Erythroblast (primary cell): ENCODE measurements at regions not wholly inside any gene's neighbourhood (a gene's known extent, or its start where the extent isn't known, plus 50 kb on each side); places are given as distances from the start of the nearest gene placed in this dataset.

Experiments
- GATA1 ChIP-seq: IDR thresholded peaks from 2 replicates; pipeline ENCODE4 v1.6.1; 2011; ENCODE audit warnings: low read depth, mild to moderate bottlenecking, control low read depth, low read length, moderate library complexity
- POLR2A ChIP-seq: IDR thresholded peaks from 2 replicates; pipeline ENCODE4 v1.6.1; 2011; ENCODE audit warnings: mild to moderate bottlenecking, low read length

DNA sequence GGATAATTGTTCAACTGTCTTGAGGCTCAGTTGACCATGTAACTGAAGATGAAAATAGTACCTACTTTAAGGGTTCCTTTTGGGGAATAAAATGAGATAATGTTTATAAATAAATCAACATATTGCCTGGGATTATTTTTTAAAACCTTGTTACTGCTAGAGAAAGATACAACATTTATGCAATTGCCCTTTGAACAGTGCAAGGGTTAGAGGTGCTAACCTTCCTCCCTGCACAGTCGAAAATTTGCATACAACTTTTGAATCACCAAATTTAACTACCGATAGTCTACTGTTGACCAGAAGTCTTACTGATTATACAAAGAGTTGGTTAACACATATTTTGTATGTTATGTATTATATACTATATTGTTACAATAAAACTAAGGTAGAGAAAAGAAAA is 750.0 kb downstream of the EFNB2 start:
- TF ChIP-seq POLR2A (no peak), GATA1 (no peak)
